ENCODE measurements at regions not wholly inside any gene's neighbourhood (a gene's known extent, or its start where the extent isn't known, plus 50 kb on each side); places are given as distances from the start of the nearest gene placed in this dataset.

- TF ChIP-seq MAX (IDR thresholded peaks at IDR 0.05): no peak
- TF ChIP-seq FOXA1 (IDR thresholded peaks at IDR 0.05): no peak
- TF ChIP-seq CTCF (IDR thresholded peaks at IDR 0.05; ENCODE audit: low read depth, low read length, missing input control): no peak
- no peak for TF ChIP-seq REST (IDR thresholded peaks at IDR 0.05)
These were observed 121.6 kb downstream of the PHLDA1 start for GRCh38 chr12:75909714-75910656.

All from liver (tissue), 2 donors.